MM.1S (cell line): ENCODE measurements at regions not wholly inside any gene's neighbourhood (a gene's known extent, or its start where the extent isn't known, plus 50 kb on each side); places are given as distances from the start of the nearest gene placed in this dataset.

Experiments
- EZH2 ChIP-seq: fragments of 300-600 bp; sonication (generic); optimal IDR thresholded peaks from 2 replicates; pipeline ENCODE3; 2017; ENCODE audit warnings: low read depth, mild to moderate bottlenecking, antibody characterized with exemption, low read length, mixed read lengths
- TF ChIP-seq, protein P1 (sequence below): fragments of 300-600 bp; sonication (generic); IDR thresholded peaks from 2 replicates; pipeline ENCODE4 v1.5.1; 2016; ENCODE audit warnings: antibody characterized with exemption, low read length, mixed read lengths

DNA sequence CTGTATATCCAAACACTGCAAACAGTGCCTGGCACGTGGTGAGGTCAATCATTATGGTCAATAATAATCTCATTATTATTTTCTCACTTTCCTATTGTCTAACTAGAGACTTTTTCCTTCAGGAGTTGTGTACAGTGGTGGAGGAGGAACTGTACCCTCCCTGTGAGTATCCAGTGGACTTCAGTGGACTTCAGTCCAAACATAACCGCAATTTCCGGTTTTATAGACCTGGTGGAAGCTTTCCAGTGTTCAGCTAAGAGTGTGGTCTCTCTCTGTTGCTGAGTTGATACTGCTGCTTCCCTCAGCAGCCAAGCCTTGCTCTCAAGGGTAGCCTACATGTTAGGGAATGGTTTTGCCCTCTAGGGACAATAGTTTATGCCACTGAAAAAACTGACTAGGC lies 447.1 kb downstream of the TMEM182 start:
- TF ChIP-seq, protein P1, sequence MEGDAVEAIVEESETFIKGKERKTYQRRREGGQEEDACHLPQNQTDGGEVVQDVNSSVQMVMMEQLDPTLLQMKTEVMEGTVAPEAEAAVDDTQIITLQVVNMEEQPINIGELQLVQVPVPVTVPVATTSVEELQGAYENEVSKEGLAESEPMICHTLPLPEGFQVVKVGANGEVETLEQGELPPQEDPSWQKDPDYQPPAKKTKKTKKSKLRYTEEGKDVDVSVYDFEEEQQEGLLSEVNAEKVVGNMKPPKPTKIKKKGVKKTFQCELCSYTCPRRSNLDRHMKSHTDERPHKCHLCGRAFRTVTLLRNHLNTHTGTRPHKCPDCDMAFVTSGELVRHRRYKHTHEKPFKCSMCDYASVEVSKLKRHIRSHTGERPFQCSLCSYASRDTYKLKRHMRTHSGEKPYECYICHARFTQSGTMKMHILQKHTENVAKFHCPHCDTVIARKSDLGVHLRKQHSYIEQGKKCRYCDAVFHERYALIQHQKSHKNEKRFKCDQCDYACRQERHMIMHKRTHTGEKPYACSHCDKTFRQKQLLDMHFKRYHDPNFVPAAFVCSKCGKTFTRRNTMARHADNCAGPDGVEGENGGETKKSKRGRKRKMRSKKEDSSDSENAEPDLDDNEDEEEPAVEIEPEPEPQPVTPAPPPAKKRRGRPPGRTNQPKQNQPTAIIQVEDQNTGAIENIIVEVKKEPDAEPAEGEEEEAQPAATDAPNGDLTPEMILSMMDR: no peak
- TF ChIP-seq EZH2: no peak
